ENCODE measurements at regions not wholly inside any gene's neighbourhood (a gene's known extent, or its start where the extent isn't known, plus 50 kb on each side); places are given as distances from the start of the nearest gene placed in this dataset.

DNA sequence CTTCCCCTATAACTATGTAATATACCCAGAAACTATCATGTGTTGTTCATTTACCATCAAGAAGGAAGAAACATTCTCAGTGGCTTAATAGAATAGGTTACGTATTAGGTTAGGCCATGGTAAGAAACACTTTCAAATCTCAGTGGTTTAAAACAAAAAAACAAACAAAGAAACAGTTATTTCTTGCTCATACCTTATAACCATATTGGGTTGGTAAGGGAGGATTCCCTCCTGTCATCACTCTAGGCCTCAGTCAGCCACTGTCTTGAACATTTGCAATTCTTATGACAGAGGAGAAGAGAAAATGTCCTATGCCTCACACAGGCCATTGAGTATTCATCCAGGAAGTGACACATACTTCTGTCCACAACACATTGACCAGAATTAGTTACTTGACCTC is 727.7 kb upstream of the NECTIN3 start (continued):
- TF ChIP-seq, protein P1, sequence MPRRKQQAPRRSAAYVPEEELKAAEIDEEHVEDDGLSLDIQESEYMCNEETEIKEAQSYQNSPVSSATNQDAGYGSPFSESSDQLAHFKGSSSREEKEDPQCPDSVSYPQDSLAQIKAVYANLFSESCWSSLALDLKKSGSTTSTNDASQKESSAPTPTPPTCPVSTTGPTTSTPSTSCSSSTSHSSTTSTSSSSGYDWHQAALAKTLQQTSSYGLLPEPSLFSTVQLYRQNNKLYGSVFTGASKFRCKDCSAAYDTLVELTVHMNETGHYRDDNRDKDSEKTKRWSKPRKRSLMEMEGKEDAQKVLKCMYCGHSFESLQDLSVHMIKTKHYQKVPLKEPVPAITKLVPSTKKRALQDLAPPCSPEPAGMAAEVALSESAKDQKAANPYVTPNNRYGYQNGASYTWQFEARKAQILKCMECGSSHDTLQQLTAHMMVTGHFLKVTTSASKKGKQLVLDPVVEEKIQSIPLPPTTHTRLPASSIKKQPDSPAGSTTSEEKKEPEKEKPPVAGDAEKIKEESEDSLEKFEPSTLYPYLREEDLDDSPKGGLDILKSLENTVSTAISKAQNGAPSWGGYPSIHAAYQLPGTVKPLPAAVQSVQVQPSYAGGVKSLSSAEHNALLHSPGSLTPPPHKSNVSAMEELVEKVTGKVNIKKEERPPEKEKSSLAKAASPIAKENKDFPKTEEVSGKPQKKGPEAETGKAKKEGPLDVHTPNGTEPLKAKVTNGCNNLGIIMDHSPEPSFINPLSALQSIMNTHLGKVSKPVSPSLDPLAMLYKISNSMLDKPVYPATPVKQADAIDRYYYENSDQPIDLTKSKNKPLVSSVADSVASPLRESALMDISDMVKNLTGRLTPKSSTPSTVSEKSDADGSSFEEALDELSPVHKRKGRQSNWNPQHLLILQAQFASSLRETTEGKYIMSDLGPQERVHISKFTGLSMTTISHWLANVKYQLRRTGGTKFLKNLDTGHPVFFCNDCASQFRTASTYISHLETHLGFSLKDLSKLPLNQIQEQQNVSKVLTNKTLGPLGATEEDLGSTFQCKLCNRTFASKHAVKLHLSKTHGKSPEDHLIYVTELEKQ (CRISPR knock-in tag; IDR thresholded peaks at IDR 0.05) = no peak
- TF ChIP-seq NR3C1 (CRISPR knock-in tag; IDR thresholded peaks at IDR 0.05) = no peak

GRCh38 chr3:110344487-110344886 is 727.1 kb upstream of the NECTIN3 start:
- H2AFZ ChIP-seq (ENCODE audit: low read depth, low read length) = no peak overlapping the region
- H3K9me1 ChIP-seq (ENCODE audit: control insufficient read depth, insufficient read depth, low read length) = no peaks in the 10 kb centered on the region
- no peak overlapping the region for H3K9ac ChIP-seq (ENCODE audit: insufficient read depth in 1 of 2, low read depth in 2 of 2, low read length in 2 of 2)
- no peak for FAIRE-seq
- no peak overlapping the region for H3K27ac ChIP-seq (ENCODE audit: extremely low read depth, low read depth, low read length)
- ChIA-PET CTCF (ENCODE audit: low intra/inter-chr PET ratio) (no interaction called here), POLR2A (no interaction called here)
- intact Hi-C loops (cut with micrococcal nuclease) = no loop called here
- in situ Hi-C loops (cut with MboI) = no loop called here
- DNase-seq (ENCODE audit: extremely low read depth in 1 of 4, low spot score in 3 of 4) = no peak
- no TSS peak for BruUV-seq (replicated peaks)
- H3K36me3 ChIP-seq (ENCODE audit: control insufficient read depth, insufficient read depth, low read length) = no peaks in the 10 kb centered on the region
- H3K9me3 ChIP-seq (replicated peaks; ENCODE audit: control insufficient read depth, insufficient read depth, low read depth, low read length) = no peaks in the 10 kb centered on the region
- H3K27me3 ChIP-seq (ENCODE audit: control insufficient read depth in 2 of 2, insufficient read depth in 2 of 2, low read length in 2 of 2) = no peaks in the 10 kb centered on the region
- H3K4me2 ChIP-seq (ENCODE audit: insufficient read depth, low read length) = no peak overlapping the region
- no peak overlapping the region for H3K4me3 ChIP-seq
- no peaks in the 10 kb centered on the region for H3K4me1 ChIP-seq (replicated peaks in 1 of 2; ENCODE audit: control insufficient read depth in 2 of 2, insufficient read depth in 2 of 2, low read length in 2 of 2)
- no peaks in the 10 kb centered on the region for H3K79me2 ChIP-seq (ENCODE audit: control insufficient read depth, insufficient read depth, low read length)
- no peaks in the 10 kb centered on the region for H4K20me1 ChIP-seq (replicated peaks; ENCODE audit: control insufficient read depth, insufficient read depth, low read length)
- no peak for ATAC-seq
- TF ChIP-seq BDP1 (IDR thresholded peaks at IDR 0.05; ENCODE audit: insufficient read depth, insufficient read length) (no peak), ZC3H4 (CRISPR knock-in tag; IDR thresholded peaks at IDR 0.05; ENCODE audit: borderline replicate concordance) (no peak), PML (IDR thresholded peaks at IDR 0.05; ENCODE audit: low read length) (no peak), MCM5 (IDR thresholded peaks at IDR 0.05; ENCODE audit: low read depth) (no peak), ZNF384 (IDR thresholded peaks at IDR 0.05; ENCODE audit: low read depth, low read length) (no peak), HMBOX1 (IDR thresholded peaks at IDR 0.05) (no peak), MXD1 (CRISPR knock-in tag; IDR thresholded peaks at IDR 0.05; ENCODE audit: borderline replicate concordance, poor library complexity, severe bottlenecking) (no peak), PTRF (tag; IDR thresholded peaks at IDR 0.05) (no peak), STAT5A (IDR thresholded peaks at IDR 0.05; ENCODE audit: borderline replicate concordance, low read length) (no peak), CEBPB (tag; IDR thresholded peaks at IDR 0.05) (no peak)
- TF ChIP-seq, protein P2, sequence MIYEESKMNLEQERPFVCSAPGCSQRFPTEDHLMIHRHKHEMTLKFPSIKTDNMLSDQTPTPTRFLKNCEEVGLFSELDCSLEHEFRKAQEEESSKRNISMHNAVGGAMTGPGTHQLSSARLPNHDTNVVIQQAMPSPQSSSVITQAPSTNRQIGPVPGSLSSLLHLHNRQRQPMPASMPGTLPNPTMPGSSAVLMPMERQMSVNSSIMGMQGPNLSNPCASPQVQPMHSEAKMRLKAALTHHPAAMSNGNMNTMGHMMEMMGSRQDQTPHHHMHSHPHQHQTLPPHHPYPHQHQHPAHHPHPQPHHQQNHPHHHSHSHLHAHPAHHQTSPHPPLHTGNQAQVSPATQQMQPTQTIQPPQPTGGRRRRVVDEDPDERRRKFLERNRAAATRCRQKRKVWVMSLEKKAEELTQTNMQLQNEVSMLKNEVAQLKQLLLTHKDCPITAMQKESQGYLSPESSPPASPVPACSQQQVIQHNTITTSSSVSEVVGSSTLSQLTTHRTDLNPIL (CRISPR knock-in tag; IDR thresholded peaks at IDR 0.05) = no peak
- TF ChIP-seq, protein P1 (CRISPR knock-in tag; IDR thresholded peaks at IDR 0.05) = no peak

All from K562 (cell line).